ENCODE measurements at regions not wholly inside any gene's neighbourhood (a gene's known extent, or its start where the extent isn't known, plus 50 kb on each side); places are given as distances from the start of the nearest gene placed in this dataset.

GRCh38 chr5:3297853-3298252 lies 297.8 kb upstream of the IRX1 start:
- no peak for TF ChIP-seq CTCF (IDR thresholded peaks at IDR 0.05)
- no peak for TF ChIP-seq POLR2A (IDR thresholded peaks at IDR 0.05)
